SU-DHL-6 (cell line): ENCODE measurements at regions not wholly inside any gene's neighbourhood (a gene's known extent, or its start where the extent isn't known, plus 50 kb on each side); places are given as distances from the start of the nearest gene placed in this dataset.

Source experiments
- H2AFZ ChIP-seq: fragments of 200-600 bp; sonication (generic); 2 replicates; pipeline ENCODE4 v1.6.1; 2014; ENCODE audit warnings: low read depth, mild to moderate bottlenecking, moderate library complexity, mixed read lengths, antibody characterized with exemption, low read length; ENCODE audit not compliant: severe bottlenecking
- H3F3A ChIP-seq: fragments of 200-600 bp; shearing (Covaris generic); 2 replicates; pipeline ENCODE4 v1.6.0; 2016; ENCODE audit warnings: antibody characterized with exemption, mild to moderate bottlenecking; ENCODE audit not compliant: insufficient read depth
- H3K27ac ChIP-seq: fragments of 200-600 bp; sonication (generic); 2 replicates; pipeline ENCODE4 v1.5.1; 2016; ENCODE audit warnings: low read depth, mild to moderate bottlenecking, low read length, moderate library complexity, mixed read lengths
- H3K27me3 ChIP-seq: fragments of 200-600 bp; sonication (generic), shearing (Covaris generic); 2 replicates; pipeline ENCODE4 v1.6.0; 2014; ENCODE audit warnings: mild to moderate bottlenecking, low read length
- H3K36me3 ChIP-seq: fragments of 200-600 bp; sonication (generic); 2 replicates; pipeline ENCODE4 v1.6.1; 2014; ENCODE audit warnings: mild to moderate bottlenecking, low read length, mixed read lengths
- H3K4me2 ChIP-seq: fragments of 300-600, 200-600 bp; shearing (Covaris generic), sonication (generic); 2 replicates; pipeline ENCODE4 v1.6.0; 2014; ENCODE audit warnings: low read length, low read depth, mild to moderate bottlenecking; ENCODE audit not compliant: poor library complexity, severe bottlenecking
- H3K4me3 ChIP-seq: fragments of 200-600 bp; sonication (generic); 2 replicates; pipeline ENCODE4 v1.5.1; 2014; ENCODE audit warnings: antibody characterized with exemption, low read length, mild to moderate bottlenecking, mixed read lengths; ENCODE audit not compliant: insufficient read depth, poor library complexity, severe bottlenecking
- H3K79me2 ChIP-seq: fragments of 200-600 bp; sonication (generic); 2 replicates; pipeline ENCODE4 v1.6.1; 2014; ENCODE audit warnings: mild to moderate bottlenecking, low read length, moderate library complexity; ENCODE audit not compliant: insufficient read depth
- H3K9ac ChIP-seq: fragments of 200-600 bp; sonication (generic); 2 replicates; pipeline ENCODE4 v1.7.0; 2014; ENCODE audit warnings: mild to moderate bottlenecking, low read length
- H3K9me2 ChIP-seq: fragments of 200-600 bp; sonication (generic); replicated peaks from 2 replicates; pipeline ENCODE4 v1.6.1; 2014; ENCODE audit warnings: low read length; ENCODE audit not compliant: insufficient read depth
- H3K9me3 ChIP-seq: fragments of 200-600 bp; sonication (generic); 2 replicates; pipeline ENCODE4 v1.6.1; 2014; ENCODE audit warnings: low read length, mixed read lengths; ENCODE audit not compliant: insufficient read depth
- H4K20me1 ChIP-seq: fragments of 200-600 bp; sonication (generic); 2 replicates; pipeline ENCODE4 v1.6.1; 2014; ENCODE audit warnings: low read depth, mild to moderate bottlenecking, antibody characterized with exemption, low read length, moderate library complexity, mixed read lengths
- CTCF ChIP-seq: fragments of 200-600 bp; sonication (generic); IDR thresholded peaks from one replicate; pipeline ENCODE4 v1.5.1; 2017; ENCODE audit warnings: antibody characterized with exemption, mild to moderate bottlenecking, low read length, moderate library complexity; ENCODE audit not compliant: insufficient read depth, poor library complexity, severe bottlenecking
- EZH2phosphoT487 ChIP-seq: fragments of 200-600 bp; sonication (generic), shearing (Covaris generic); conservative IDR thresholded peaks from 2 replicates; pipeline ENCODE4 v1.6.1; 2018; ENCODE audit warnings: mild to moderate bottlenecking, antibody characterized with exemption, low read length, moderate library complexity, mixed read lengths

- no peak overlapping the region for H3K4me3 ChIP-seq
- no peaks in the 10 kb centered on the region for H3K36me3 ChIP-seq
- H3K79me2 ChIP-seq = no peaks in the 10 kb centered on the region
- H3K27me3 ChIP-seq = no peaks in the 10 kb centered on the region
- no peak for TF ChIP-seq EZH2phosphoT487
- no peak for TF ChIP-seq CTCF
- H3K27ac ChIP-seq = no peak overlapping the region
- H3K9me3 ChIP-seq = no peaks in the 10 kb centered on the region
- no peaks in the 10 kb centered on the region for H3K9me2 ChIP-seq
- no peaks in the 10 kb centered on the region for H4K20me1 ChIP-seq
- no peaks in the 10 kb centered on the region for H3F3A ChIP-seq
- H2AFZ ChIP-seq = no peak overlapping the region
- H3K4me2 ChIP-seq = no peak overlapping the region
- H3K9ac ChIP-seq = no peak overlapping the region
Observed at GRCh38 chr10:78742730-78743615, 325.8 kb upstream of the ZMIZ1 start.

GRCh38 chr10:78744056-78744455, 324.7 kb upstream of the ZMIZ1 start:
- Histone ChIP-seq H3K79me2 (no peaks in the 10 kb centered on the region), H3K27me3 (no peaks in the 10 kb centered on the region), H2AFZ (no peak overlapping the region), H3F3A (no peaks in the 10 kb centered on the region), H3K36me3 (no peaks in the 10 kb centered on the region), H3K9ac (no peak overlapping the region), H3K9me2 (no peaks in the 10 kb centered on the region), H4K20me1 (no peaks in the 10 kb centered on the region), H3K27ac (no peak overlapping the region), H3K4me3 (no peak overlapping the region), H3K9me3 (no peaks in the 10 kb centered on the region), H3K4me2 (no peak overlapping the region)
- TF ChIP-seq EZH2phosphoT487 (no peak), CTCF (no peak)

GRCh38 chr10:78744491-78745090, 324.2 kb upstream of the ZMIZ1 start:
- Histone ChIP-seq H3K9me3 (no peaks in the 10 kb centered on the region), H3F3A (no peaks in the 10 kb centered on the region), H4K20me1 (no peaks in the 10 kb centered on the region), H2AFZ (no peak overlapping the region), H3K9ac (no peak overlapping the region), H3K9me2 (no peaks in the 10 kb centered on the region), H3K36me3 (no peaks in the 10 kb centered on the region), H3K4me2 (no peak overlapping the region), H3K27ac (no peak overlapping the region), H3K27me3 (no peaks in the 10 kb centered on the region), H3K4me3 (no peak overlapping the region), H3K79me2 (no peaks in the 10 kb centered on the region)
- TF ChIP-seq CTCF (no peak), EZH2phosphoT487 (no peak)
